Liver (tissue), 3 donors: ENCODE measurements at regions not wholly inside any gene's neighbourhood (a gene's known extent, or its start where the extent isn't known, plus 50 kb on each side); places are given as distances from the start of the nearest gene placed in this dataset.

Source experiments
- ATF3 ChIP-seq: IDR thresholded peaks from 2 replicates; pipeline ENCODE4 v1.6.1; 2016; ENCODE audit warnings: antibody characterized with exemption
- EGR1 ChIP-seq, 2 donors: IDR thresholded peaks; 2 replicates each; pipeline ENCODE4 v1.6.1; 2016 to 2018; ENCODE audit warnings: antibody characterized with exemption in 2 of 2, low read depth in 2 of 2
- FOXA1 ChIP-seq: IDR thresholded peaks from 2 replicates; pipeline ENCODE4 v1.6.1; 2016; ENCODE audit warnings: antibody characterized with exemption
- GABPA ChIP-seq, 2 donors: IDR thresholded peaks in 1 of 2; conservative IDR thresholded peaks in 1 of 2; 2 replicates each; pipeline ENCODE4 v1.6.1; 2016; ENCODE audit warnings: antibody characterized with exemption in 2 of 2, mild to moderate bottlenecking in 1 of 2, moderate library complexity in 1 of 2
- MAX ChIP-seq: IDR thresholded peaks from 2 replicates; pipeline ENCODE4 v1.6.1; 2016; ENCODE audit warnings: antibody characterized with exemption
- RAD21 ChIP-seq, 2 donors: IDR thresholded peaks; 2 replicates each; pipeline ENCODE4 v1.6.1; 2016; ENCODE audit warnings: antibody characterized with exemption in 2 of 2, mild to moderate bottlenecking in 2 of 2
- RXRA ChIP-seq, 2 donors: IDR thresholded peaks; 2 replicates each; pipeline ENCODE4 v1.6.1; 2017 to 2018; ENCODE audit warnings: antibody characterized with exemption in 2 of 2, mild to moderate bottlenecking in 1 of 2
- SP1 ChIP-seq: IDR thresholded peaks from 2 replicates; pipeline ENCODE4 v1.6.1; 2018; ENCODE audit warnings: antibody characterized with exemption, mild to moderate bottlenecking
- TAF1 ChIP-seq: conservative IDR thresholded peaks from 2 replicates; pipeline ENCODE4 v1.6.1; 2016; ENCODE audit warnings: antibody characterized with exemption, mild to moderate bottlenecking
- YY1 ChIP-seq: IDR thresholded peaks from 2 replicates; pipeline ENCODE4 v1.6.1; 2016; ENCODE audit warnings: antibody characterized with exemption, mild to moderate bottlenecking
- TF ChIP-seq, protein P1 (sequence below): fragments of 150-350 bp; IDR thresholded peaks from 2 replicates; pipeline ENCODE4 v1.5.1; 2017; ENCODE audit warnings: improper control_type of control experiment, low read depth, low read length; ENCODE audit not compliant: missing input control
- TF ChIP-seq, protein P2 (sequence below): IDR thresholded peaks from 2 replicates; pipeline ENCODE4 v1.6.1; 2016; ENCODE audit warnings: antibody characterized with exemption
- TF ChIP-seq, protein P3 (sequence below): IDR thresholded peaks from 2 replicates; pipeline ENCODE4 v1.6.1; 2016; ENCODE audit warnings: antibody characterized with exemption, mild to moderate bottlenecking
- donor health status: healthy.
- donor health status: healthy.

GRCh38 chr22:49226096-49226495 is 601.6 kb downstream of the BRD1 start:
- TF ChIP-seq YY1, result no peak
- TF ChIP-seq RAD21 (IDR thresholded peaks at IDR 0.05), result no peak
- TF ChIP-seq, protein P1, sequence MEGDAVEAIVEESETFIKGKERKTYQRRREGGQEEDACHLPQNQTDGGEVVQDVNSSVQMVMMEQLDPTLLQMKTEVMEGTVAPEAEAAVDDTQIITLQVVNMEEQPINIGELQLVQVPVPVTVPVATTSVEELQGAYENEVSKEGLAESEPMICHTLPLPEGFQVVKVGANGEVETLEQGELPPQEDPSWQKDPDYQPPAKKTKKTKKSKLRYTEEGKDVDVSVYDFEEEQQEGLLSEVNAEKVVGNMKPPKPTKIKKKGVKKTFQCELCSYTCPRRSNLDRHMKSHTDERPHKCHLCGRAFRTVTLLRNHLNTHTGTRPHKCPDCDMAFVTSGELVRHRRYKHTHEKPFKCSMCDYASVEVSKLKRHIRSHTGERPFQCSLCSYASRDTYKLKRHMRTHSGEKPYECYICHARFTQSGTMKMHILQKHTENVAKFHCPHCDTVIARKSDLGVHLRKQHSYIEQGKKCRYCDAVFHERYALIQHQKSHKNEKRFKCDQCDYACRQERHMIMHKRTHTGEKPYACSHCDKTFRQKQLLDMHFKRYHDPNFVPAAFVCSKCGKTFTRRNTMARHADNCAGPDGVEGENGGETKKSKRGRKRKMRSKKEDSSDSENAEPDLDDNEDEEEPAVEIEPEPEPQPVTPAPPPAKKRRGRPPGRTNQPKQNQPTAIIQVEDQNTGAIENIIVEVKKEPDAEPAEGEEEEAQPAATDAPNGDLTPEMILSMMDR, result no peak
- no peak for TF ChIP-seq ATF3
- no peak for TF ChIP-seq RXRA (IDR thresholded peaks at IDR 0.05)
- TF ChIP-seq SP1, result no peak
- TF ChIP-seq, protein P2, sequence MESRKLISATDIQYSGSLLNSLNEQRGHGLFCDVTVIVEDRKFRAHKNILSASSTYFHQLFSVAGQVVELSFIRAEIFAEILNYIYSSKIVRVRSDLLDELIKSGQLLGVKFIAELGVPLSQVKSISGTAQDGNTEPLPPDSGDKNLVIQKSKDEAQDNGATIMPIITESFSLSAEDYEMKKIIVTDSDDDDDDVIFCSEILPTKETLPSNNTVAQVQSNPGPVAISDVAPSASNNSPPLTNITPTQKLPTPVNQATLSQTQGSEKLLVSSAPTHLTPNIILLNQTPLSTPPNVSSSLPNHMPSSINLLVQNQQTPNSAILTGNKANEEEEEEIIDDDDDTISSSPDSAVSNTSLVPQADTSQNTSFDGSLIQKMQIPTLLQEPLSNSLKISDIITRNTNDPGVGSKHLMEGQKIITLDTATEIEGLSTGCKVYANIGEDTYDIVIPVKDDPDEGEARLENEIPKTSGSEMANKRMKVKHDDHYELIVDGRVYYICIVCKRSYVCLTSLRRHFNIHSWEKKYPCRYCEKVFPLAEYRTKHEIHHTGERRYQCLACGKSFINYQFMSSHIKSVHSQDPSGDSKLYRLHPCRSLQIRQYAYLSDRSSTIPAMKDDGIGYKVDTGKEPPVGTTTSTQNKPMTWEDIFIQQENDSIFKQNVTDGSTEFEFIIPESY, result no peak
- TF ChIP-seq EGR1 (IDR thresholded peaks at IDR 0.05; ENCODE audit: low read depth in 2 of 2), result no peak
- TF ChIP-seq, protein P3, sequence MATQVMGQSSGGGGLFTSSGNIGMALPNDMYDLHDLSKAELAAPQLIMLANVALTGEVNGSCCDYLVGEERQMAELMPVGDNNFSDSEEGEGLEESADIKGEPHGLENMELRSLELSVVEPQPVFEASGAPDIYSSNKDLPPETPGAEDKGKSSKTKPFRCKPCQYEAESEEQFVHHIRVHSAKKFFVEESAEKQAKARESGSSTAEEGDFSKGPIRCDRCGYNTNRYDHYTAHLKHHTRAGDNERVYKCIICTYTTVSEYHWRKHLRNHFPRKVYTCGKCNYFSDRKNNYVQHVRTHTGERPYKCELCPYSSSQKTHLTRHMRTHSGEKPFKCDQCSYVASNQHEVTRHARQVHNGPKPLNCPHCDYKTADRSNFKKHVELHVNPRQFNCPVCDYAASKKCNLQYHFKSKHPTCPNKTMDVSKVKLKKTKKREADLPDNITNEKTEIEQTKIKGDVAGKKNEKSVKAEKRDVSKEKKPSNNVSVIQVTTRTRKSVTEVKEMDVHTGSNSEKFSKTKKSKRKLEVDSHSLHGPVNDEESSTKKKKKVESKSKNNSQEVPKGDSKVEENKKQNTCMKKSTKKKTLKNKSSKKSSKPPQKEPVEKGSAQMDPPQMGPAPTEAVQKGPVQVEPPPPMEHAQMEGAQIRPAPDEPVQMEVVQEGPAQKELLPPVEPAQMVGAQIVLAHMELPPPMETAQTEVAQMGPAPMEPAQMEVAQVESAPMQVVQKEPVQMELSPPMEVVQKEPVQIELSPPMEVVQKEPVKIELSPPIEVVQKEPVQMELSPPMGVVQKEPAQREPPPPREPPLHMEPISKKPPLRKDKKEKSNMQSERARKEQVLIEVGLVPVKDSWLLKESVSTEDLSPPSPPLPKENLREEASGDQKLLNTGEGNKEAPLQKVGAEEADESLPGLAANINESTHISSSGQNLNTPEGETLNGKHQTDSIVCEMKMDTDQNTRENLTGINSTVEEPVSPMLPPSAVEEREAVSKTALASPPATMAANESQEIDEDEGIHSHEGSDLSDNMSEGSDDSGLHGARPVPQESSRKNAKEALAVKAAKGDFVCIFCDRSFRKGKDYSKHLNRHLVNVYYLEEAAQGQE, result no peak
- TF ChIP-seq MAX, result no peak
- TF ChIP-seq FOXA1, result no peak
- no peak for TF ChIP-seq GABPA (IDR thresholded peaks at IDR 0.05 in 1 of 2, conservative IDR thresholded peaks at IDR 0.05 in 1 of 2)
- no peak for TF ChIP-seq TAF1
